ENCODE measurements at regions not wholly inside any gene's neighbourhood (a gene's known extent, or its start where the extent isn't known, plus 50 kb on each side); places are given as distances from the start of the nearest gene placed in this dataset.

- TF ChIP-seq CTCF (IDR thresholded peaks at IDR 0.05; ENCODE audit: control extremely low read depth in 1 of 3, insufficient read depth in 1 of 3, low read depth in 1 of 3, low read length in 3 of 3) (no peak), POLR2AphosphoS5 (IDR thresholded peaks at IDR 0.05; ENCODE audit: low read depth, low read length) (no peak), TAF1 (IDR thresholded peaks at IDR 0.05; ENCODE audit: low read depth, low read length) (no peak), ZNF274 (IDR thresholded peaks at IDR 0.05; ENCODE audit: borderline replicate concordance, extremely low read depth, low read length) (no peak), GABPA (IDR thresholded peaks at IDR 0.05; ENCODE audit: borderline replicate concordance, insufficient read depth, low read length) (no peak), CREB1 (IDR thresholded peaks at IDR 0.05) (no peak), EZH2 (IDR thresholded peaks at IDR 0.05; ENCODE audit: low read depth, low read length, severe bottlenecking) (no peak), NRF1 (IDR thresholded peaks at IDR 0.05; ENCODE audit: low read depth, low read length) (no peak), SIN3A (conservative IDR thresholded peaks at IDR 0.05 in 1 of 2, IDR thresholded peaks at IDR 0.05 in 1 of 2; ENCODE audit: low read depth in 1 of 2, low read length in 2 of 2) (no peak)
- TF ChIP-seq, protein P1, sequence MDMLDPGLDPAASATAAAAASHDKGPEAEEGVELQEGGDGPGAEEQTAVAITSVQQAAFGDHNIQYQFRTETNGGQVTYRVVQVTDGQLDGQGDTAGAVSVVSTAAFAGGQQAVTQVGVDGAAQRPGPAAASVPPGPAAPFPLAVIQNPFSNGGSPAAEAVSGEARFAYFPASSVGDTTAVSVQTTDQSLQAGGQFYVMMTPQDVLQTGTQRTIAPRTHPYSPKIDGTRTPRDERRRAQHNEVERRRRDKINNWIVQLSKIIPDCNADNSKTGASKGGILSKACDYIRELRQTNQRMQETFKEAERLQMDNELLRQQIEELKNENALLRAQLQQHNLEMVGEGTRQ (IDR thresholded peaks at IDR 0.05; ENCODE audit: low read length), result no peak
Observed at GRCh38 chr4:170281027-170281426, 191.3 kb upstream of the AADAT start.
